AG04450 (cell line): ENCODE measurements at regions not wholly inside any gene's neighbourhood (a gene's known extent, or its start where the extent isn't known, plus 50 kb on each side); places are given as distances from the start of the nearest gene placed in this dataset.
A peak's percentile ranks its signal among the peaks of the same experiment; 100 is the strongest.

Experiments used
- CTCF ChIA-PET: fragments of 300-600, 350-600 bp; formaldehyde crosslinking; extraction: SDS; loops from one replicate; lab custom pipeline; 2022; ENCODE audit warnings: antibody characterized with exemption, inconsistent platforms; lab: Charles Lee
- POLR2A ChIA-PET: fragments of 350-600 bp; formaldehyde crosslinking; extraction: SDS; loops from one replicate; lab custom pipeline; 2021; ENCODE audit warnings: antibody characterized with exemption, inconsistent platforms; lab: Yijun Ruan, JAX
- DNase-seq: peaks from one replicate; pipeline ENCODE4 v3.0.0-alpha.2; 2011; ENCODE audit warnings: low read depth, low spot score
- H3K27ac ChIP-seq: one replicate; pipeline ENCODE4 v1.5.1; 2012; ENCODE audit warnings: low read depth, low read length, control low read depth
- H3K27me3 ChIP-seq: one replicate; pipeline ENCODE4 v1.6.0; 2012; ENCODE audit warnings: low read length; ENCODE audit not compliant: control insufficient read depth, insufficient read depth
- H3K4me3 ChIP-seq: 2 replicates; pipeline ENCODE4 v1.5.1; 2011; ENCODE audit warnings: mild to moderate bottlenecking, low read depth, low read length, control low read depth
- H3K9me3 ChIP-seq: 2 replicates; pipeline ENCODE4 v1.5.1; 2012; ENCODE audit warnings: low read length; ENCODE audit not compliant: control insufficient read depth, insufficient read depth
- CTCF ChIP-seq: IDR thresholded peaks from 2 replicates; pipeline ENCODE4 v1.5.1; 2011; ENCODE audit warnings: low read depth, low read length, control low read depth, inconsistent platforms

DNA sequence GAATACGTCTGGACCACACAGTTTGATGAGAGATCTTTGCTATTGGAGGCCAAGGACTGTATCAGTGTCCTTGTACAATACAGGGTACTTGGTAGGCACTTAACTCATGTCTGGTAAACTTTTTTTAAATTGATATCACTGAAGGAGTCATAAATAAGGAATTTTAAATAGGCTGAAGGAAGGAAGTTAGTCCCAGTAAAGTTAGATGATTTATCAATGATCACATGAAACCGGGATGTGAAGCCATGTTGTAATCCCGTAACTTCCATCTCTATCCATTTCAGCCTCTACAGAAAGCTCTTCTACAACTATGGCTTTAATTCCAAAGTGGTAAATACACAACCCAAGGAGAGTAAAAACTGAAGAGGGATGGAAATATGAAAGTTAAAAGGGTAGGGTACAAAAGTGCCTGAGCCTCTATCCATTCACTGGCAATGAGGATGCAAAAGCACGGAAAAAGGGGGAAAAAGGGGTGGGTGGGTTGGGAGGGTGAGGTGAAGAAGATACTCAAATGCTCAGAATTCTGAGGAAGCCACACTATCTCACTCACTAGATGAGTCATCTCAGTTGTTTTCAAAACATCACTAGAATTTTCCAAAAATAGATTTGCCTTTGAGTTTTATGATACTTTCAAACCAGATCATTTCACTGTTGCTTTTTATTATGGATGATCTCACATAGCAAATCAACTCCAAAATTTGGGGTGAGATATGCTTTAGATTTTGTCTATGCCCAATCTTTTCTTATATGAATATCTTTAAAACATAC lies 1053.5 kb downstream of the NR2F1-AS1 start:
- TF ChIP-seq CTCF, result no peak
- no peak overlapping the region for H3K27ac ChIP-seq

DNA sequence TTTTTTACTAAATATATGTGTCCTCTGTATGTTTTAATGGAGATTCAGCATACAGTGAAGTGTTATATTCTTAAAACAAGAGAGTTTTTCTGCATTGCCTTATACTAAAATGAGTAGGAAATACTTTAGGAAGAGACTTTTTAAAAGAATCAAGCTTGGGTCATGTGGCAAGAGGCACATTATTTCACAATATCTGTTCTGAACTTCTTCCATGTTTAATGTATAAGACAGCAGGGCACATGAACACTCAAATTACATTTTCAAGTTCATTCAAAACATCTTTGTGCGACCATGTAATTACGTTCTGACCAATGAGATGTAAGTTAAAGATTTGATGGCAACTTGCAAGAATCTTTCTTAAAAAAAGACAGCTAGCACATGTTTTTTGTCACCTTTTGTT lies 1055.9 kb downstream of the NR2F1-AS1 start:
- ChIA-PET POLR2A (no interaction called here), CTCF (no interaction called here)
- DNase-seq, result no peak

More for the DNA sequence above, 1053.5 kb downstream of the NR2F1-AS1 start:
- no peak for DNase-seq
- no peak overlapping the region for H3K4me3 ChIP-seq
- no peaks in the 10 kb centered on the region for H3K27me3 ChIP-seq
- ChIA-PET POLR2A (no interaction called here), CTCF (interaction anchor here (2.5 kb wide), 1 partner anchor 9 kb away, joined by 8 read pairs; no protein-coding TSS in a partner anchor)
- H3K9me3 ChIP-seq, result no peaks in the 10 kb centered on the region

DNA sequence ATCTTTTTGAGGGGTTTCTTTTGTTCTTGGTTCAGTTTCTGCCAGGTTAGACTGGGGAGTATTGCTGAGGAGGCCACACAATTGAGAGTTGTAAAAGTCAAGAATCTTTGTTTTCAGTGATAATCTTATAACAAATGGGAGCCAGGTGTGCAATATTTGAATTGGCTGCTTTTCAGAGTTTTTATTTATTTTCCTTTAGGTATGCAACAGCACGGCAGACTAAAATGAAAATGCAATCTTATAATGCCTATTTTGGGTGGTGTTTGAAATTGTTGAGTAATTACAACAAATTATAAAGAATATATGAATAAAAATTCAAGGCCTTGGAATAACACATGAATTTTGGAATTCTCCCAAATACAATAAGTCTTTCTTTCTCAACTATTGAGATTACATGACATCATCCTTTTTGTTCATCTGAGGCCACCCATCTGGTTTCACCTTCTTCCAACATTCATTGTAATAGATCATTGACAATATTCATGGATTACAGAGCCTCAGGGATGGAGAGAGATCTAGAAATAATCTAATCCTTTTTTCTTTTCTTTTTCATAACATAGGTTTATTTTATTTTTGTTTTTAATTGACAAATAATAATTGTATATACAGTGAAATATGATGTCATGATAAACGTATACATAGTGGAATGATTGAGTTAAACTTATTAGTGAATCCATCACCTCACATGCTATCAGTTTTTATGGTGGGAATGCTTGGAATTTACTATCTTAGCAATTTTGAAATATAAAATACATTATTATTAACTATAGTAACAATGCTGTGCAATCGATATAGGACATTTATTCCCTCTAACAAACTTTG lies 1061.0 kb downstream of the NR2F1-AS1 start:
- POLR2A ChIA-PET, result no interaction called here
- Histone ChIP-seq H3K9me3 (0 out of 2 replicates have a peak, but pooled peaks cover 2% of the 10 kb centered on the region), H3K27me3 (no peaks in the 10 kb centered on the region), H3K4me3 (no peak overlapping the region), H3K27ac (no peak overlapping the region)
- CTCF ChIA-PET, result no interaction called here
- no peak for DNase-seq
- no peak for TF ChIP-seq CTCF

More for the DNA sequence above, 1055.9 kb downstream of the NR2F1-AS1 start:
- H3K27me3 ChIP-seq, result no peaks in the 10 kb centered on the region
- no peak for TF ChIP-seq CTCF
- no peak overlapping the region for H3K4me3 ChIP-seq
- no peaks in the 10 kb centered on the region for H3K9me3 ChIP-seq
- no peak overlapping the region for H3K27ac ChIP-seq

DNA sequence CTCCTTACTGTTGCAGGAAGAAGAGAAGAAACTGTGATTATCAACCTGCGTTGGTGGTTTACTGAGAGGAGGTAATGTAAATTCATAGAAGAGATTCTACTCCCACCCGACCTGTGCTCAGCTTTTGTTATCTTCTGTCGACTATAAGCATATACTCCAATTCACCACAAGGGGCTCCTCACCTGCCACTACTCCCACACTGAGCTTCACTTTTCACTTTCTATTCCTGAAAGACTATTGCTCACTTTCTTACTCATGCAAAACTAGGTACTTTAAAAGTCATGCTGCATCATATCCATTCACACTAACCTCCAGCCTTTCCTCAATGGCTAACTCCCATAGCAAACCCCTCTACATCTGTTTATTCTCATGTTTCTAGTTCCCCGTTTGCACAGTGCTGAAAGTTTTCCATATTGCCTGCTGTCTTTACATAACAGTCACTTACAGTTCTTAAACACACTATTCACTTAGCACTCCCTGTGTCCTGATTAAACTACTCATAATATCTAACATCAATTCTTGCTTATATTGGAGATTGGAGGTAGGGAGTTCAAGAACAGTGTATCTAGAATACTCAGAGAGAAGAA lies 1062.6 kb downstream of the NR2F1-AS1 start:
- DNase-seq, result peak; percentile 27
- H3K9me3 ChIP-seq, result peaks cover 4% of the 10 kb centered on the region; the same call in 1 of the 2 replicates
- peak; percentile 82 for TF ChIP-seq CTCF
- no peak overlapping the region for H3K27ac ChIP-seq
- ChIA-PET CTCF (interaction anchor here (0.5 to 2.0 kb wide), 21 partner anchors 9 to 1064 kb away, joined by 3 to 11 read pairs (median 4); no protein-coding TSS in a partner anchor), POLR2A (no interaction called here)
- no peak overlapping the region; the same call in 1 of the 2 replicates for H3K4me3 ChIP-seq
- no peaks in the 10 kb centered on the region for H3K27me3 ChIP-seq
